Lower leg skin (tissue), 3 donors: ENCODE measurements at regions not wholly inside any gene's neighbourhood (a gene's known extent, or its start where the extent isn't known, plus 50 kb on each side); places are given as distances from the start of the nearest gene placed in this dataset.

Experiments
- POLR2A ChIP-seq, 2 donors: fragments of 450-650 bp; IDR thresholded peaks; one replicate each; pipeline ENCODE4 v1.6.1; 2016 to 2017; ENCODE audit warnings: antibody characterized with exemption in 2 of 2, mild to moderate bottlenecking in 1 of 2, moderate library complexity in 1 of 2
- TF ChIP-seq, protein P1 (sequence below), 3 donors: fragments of 450-650 bp; IDR thresholded peaks; one replicate each; pipeline ENCODE4 v1.5.1; 2016; ENCODE audit warnings: antibody characterized with exemption in 3 of 3, mild to moderate bottlenecking in 3 of 3, moderate library complexity in 2 of 3

- TF ChIP-seq, protein P1, sequence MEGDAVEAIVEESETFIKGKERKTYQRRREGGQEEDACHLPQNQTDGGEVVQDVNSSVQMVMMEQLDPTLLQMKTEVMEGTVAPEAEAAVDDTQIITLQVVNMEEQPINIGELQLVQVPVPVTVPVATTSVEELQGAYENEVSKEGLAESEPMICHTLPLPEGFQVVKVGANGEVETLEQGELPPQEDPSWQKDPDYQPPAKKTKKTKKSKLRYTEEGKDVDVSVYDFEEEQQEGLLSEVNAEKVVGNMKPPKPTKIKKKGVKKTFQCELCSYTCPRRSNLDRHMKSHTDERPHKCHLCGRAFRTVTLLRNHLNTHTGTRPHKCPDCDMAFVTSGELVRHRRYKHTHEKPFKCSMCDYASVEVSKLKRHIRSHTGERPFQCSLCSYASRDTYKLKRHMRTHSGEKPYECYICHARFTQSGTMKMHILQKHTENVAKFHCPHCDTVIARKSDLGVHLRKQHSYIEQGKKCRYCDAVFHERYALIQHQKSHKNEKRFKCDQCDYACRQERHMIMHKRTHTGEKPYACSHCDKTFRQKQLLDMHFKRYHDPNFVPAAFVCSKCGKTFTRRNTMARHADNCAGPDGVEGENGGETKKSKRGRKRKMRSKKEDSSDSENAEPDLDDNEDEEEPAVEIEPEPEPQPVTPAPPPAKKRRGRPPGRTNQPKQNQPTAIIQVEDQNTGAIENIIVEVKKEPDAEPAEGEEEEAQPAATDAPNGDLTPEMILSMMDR (IDR thresholded peaks at IDR 0.05) = no peak
- TF ChIP-seq POLR2A (IDR thresholded peaks at IDR 0.05) = no peak
These were observed 532.8 kb upstream of the SALL1 start for GRCh38 chr16:51683882-51684281.
